ENCODE measurements at regions not wholly inside any gene's neighbourhood (a gene's known extent, or its start where the extent isn't known, plus 50 kb on each side); places are given as distances from the start of the nearest gene placed in this dataset.

- TF ChIP-seq CTCF (IDR thresholded peaks at IDR 0.05; ENCODE audit: insufficient read depth, low read depth, low read length) (no peak), EZH2 (IDR thresholded peaks at IDR 0.05; ENCODE audit: insufficient read depth, low read length) (no peak)
Observed at GRCh38 chr7:97401398-97401797, 283.9 kb downstream of the SDHAF3 start.

All from astrocyte (in vitro differentiated cells and primary cell).